Gastroesophageal sphincter (tissue), 4 donors: ENCODE measurements at regions not wholly inside any gene's neighbourhood (a gene's known extent, or its start where the extent isn't known, plus 50 kb on each side); places are given as distances from the start of the nearest gene placed in this dataset.

Experiments used
- ATAC-seq: fragments of 150-250 bp; one replicate; pipeline ENCODE4 v1.9.1; 2016; ENCODE audit warnings: mild to moderate bottlenecking, moderate library complexity
- H3K27ac ChIP-seq, 4 donors: fragments of 200-600 bp; sonication (generic) in 3 of 4; 1 replicate in 3 of 4; 2 replicates in 1 of 4; pipeline ENCODE4 v1.5.1; 2016 to 2019
- H3K27me3 ChIP-seq: fragments of 200-600 bp; sonication (generic); one replicate; pipeline ENCODE4 v1.5.1; 2019
- H3K36me3 ChIP-seq, 2 donors: fragments of 200-600 bp; sonication (generic); one replicate each; pipeline ENCODE4 v1.5.1; 2019; ENCODE audit warnings: control low read depth in 1 of 2
- H3K4me1 ChIP-seq, 3 donors: fragments of 200-600 bp; sonication (generic); 1 replicate in 2 of 3; 2 replicates in 1 of 3; pipeline ENCODE4 v1.5.1; 2016 to 2019; ENCODE audit warnings: control low read depth in 2 of 3
- H3K4me3 ChIP-seq, 2 donors: fragments of 200-600 bp; sonication (generic); one replicate each; pipeline ENCODE4 v1.5.1; 2019; ENCODE audit warnings: mild to moderate bottlenecking in 1 of 2, moderate library complexity in 1 of 2
- H3K9me3 ChIP-seq, 3 donors: fragments of 200-600 bp; sonication (generic); one replicate each; pipeline ENCODE4 v1.5.1; 2017 to 2019; ENCODE audit warnings: control low read depth in 2 of 3
- EP300 ChIP-seq: sonication (generic); formaldehyde crosslinking; IDR thresholded peaks from one replicate; pipeline ENCODE4 v1.6.1; 2017; ENCODE audit warnings: antibody characterized with exemption, mild to moderate bottlenecking
- POLR2A ChIP-seq, 2 donors: fragments of 450-650 bp; IDR thresholded peaks; one replicate each; pipeline ENCODE4 v1.6.1; 2017; ENCODE audit warnings: antibody characterized with exemption in 2 of 2, mild to moderate bottlenecking in 2 of 2, moderate library complexity in 1 of 2
- POLR2AphosphoS5 ChIP-seq: sonication (generic); formaldehyde crosslinking; IDR thresholded peaks from one replicate; pipeline ENCODE4 v1.6.1; 2017; ENCODE audit warnings: antibody characterized with exemption
- WGBS, 2 donors: methylation state at CpG; one replicate each; pipeline ENCODE4 v1.1.5; 2018; ENCODE audit warnings: low coverage in 1 of 2; 5-methylcytosine and 5-hydroxymethylcytosine counted together
- TF ChIP-seq, protein P1 (sequence below), 4 experiments: fragments of 200-600 bp in 2 of 4; fragments of 450-650 bp in 2 of 4; sonication (generic) in 1 of 4; IDR thresholded peaks; one replicate each; pipeline ENCODE4 v1.5.1; 2017 to 2019; ENCODE audit warnings: antibody characterized with exemption in 4 of 4, mild to moderate bottlenecking in 2 of 4, moderate library complexity in 2 of 4

GRCh38 chr3:193903512-193903817, 232.5 kb upstream of the HES1 start:
- peaks cover 0 to 3% (median 0%) of the 10 kb centered on the region in 3 donors for H3K9me3 ChIP-seq
- no peak overlapping the region for H3K27ac ChIP-seq
- H3K4me3 ChIP-seq: no peak overlapping the region
- no peaks in the 10 kb centered on the region for H3K36me3 ChIP-seq
- WGBS, 2 donors: 90 to 94% methylated on average over 6 to 8 of the region's 8 CpGs
- TF ChIP-seq EP300: no peak
- TF ChIP-seq POLR2AphosphoS5: no peak
- no peak for TF ChIP-seq POLR2A (IDR thresholded peaks at IDR 0.05)
- TF ChIP-seq, protein P1, sequence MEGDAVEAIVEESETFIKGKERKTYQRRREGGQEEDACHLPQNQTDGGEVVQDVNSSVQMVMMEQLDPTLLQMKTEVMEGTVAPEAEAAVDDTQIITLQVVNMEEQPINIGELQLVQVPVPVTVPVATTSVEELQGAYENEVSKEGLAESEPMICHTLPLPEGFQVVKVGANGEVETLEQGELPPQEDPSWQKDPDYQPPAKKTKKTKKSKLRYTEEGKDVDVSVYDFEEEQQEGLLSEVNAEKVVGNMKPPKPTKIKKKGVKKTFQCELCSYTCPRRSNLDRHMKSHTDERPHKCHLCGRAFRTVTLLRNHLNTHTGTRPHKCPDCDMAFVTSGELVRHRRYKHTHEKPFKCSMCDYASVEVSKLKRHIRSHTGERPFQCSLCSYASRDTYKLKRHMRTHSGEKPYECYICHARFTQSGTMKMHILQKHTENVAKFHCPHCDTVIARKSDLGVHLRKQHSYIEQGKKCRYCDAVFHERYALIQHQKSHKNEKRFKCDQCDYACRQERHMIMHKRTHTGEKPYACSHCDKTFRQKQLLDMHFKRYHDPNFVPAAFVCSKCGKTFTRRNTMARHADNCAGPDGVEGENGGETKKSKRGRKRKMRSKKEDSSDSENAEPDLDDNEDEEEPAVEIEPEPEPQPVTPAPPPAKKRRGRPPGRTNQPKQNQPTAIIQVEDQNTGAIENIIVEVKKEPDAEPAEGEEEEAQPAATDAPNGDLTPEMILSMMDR (IDR thresholded peaks at IDR 0.05): no peak
- no peaks in the 10 kb centered on the region for H3K27me3 ChIP-seq
- no peak for ATAC-seq
- peaks cover 0 to 15% (median 0%) of the 10 kb centered on the region in 3 donors for H3K4me1 ChIP-seq

- Histone ChIP-seq H3K36me3 (no peaks in the 10 kb centered on the region), H3K9me3 (peaks cover 0 to 6% (median 0%) of the 10 kb centered on the region in 3 donors), H3K27ac (no peak overlapping the region), H3K27me3 (no peaks in the 10 kb centered on the region), H3K4me1 (peaks cover 0 to 15% (median 0%) of the 10 kb centered on the region in 3 donors), H3K4me3 (no peak overlapping the region)
- 96 to 100% methylated on average over 3 to 4 of the region's 4 CpGs for WGBS, 2 donors
- no peak for ATAC-seq
- TF ChIP-seq POLR2A (IDR thresholded peaks at IDR 0.05) (no peak), EP300 (no peak), POLR2AphosphoS5 (no peak)
- TF ChIP-seq, protein P1 (IDR thresholded peaks at IDR 0.05): no peak
These were observed 232.0 kb upstream of the HES1 start for GRCh38 chr3:193903966-193904365.

DNA sequence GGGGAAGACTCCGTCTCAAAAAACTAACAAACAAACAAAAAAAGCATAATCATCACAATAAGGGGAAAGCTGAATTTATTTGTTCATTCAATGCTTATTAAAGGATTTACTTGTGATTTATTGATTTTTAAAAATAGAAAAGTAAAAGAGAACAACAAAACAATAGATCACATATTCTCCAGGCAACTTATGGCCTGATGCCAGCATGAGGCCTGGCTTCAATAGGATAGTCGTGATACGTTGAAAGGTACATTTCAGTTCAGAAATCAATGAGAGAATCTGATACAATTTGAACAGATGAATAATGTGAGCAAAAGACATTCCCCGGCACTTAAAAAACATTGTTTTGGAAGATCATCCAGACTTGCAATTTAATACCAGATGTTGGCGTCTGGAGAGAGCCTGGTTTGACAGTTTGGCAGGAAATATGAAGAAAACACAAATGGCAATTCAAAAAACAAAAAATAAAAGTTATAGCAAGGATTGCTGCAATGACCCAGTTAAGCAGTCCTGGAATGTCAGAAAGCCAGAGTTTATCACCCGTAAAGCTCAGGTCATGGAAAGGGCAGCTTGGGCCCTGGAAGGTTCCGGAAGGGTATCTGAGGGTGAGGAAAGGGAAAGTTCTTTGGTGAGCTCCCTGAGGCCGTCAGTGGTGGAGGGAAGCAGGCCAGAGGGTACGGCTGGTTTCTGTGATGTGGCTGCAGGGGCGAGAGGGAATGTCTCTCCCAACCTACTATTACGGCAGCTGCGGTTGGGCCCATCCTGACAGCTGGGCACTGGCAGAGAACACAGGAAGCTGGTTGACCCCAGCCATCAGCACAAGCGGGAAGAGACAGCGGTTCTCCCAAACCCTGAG, 230.2 kb upstream of the HES1 start:
- H3K4me1 ChIP-seq: peaks cover 0 to 20% (median 0%) of the 10 kb centered on the region in 3 donors
- no peaks in the 10 kb centered on the region for H3K36me3 ChIP-seq
- no peak for TF ChIP-seq POLR2AphosphoS5
- TF ChIP-seq, protein P1 (IDR thresholded peaks at IDR 0.05): no peak
- TF ChIP-seq POLR2A (IDR thresholded peaks at IDR 0.05): no peak
- no peak for TF ChIP-seq EP300
- no peak overlapping the region for H3K4me3 ChIP-seq
- no peaks in the 10 kb centered on the region for H3K27me3 ChIP-seq
- no peak for ATAC-seq
- WGBS, 2 donors: 63 to 73% methylated on average over 12 to 13 of the region's 14 CpGs
- H3K9me3 ChIP-seq: peaks cover 0 to 6% (median 0%) of the 10 kb centered on the region in 3 donors
- H3K27ac ChIP-seq: no peak overlapping the region

DNA sequence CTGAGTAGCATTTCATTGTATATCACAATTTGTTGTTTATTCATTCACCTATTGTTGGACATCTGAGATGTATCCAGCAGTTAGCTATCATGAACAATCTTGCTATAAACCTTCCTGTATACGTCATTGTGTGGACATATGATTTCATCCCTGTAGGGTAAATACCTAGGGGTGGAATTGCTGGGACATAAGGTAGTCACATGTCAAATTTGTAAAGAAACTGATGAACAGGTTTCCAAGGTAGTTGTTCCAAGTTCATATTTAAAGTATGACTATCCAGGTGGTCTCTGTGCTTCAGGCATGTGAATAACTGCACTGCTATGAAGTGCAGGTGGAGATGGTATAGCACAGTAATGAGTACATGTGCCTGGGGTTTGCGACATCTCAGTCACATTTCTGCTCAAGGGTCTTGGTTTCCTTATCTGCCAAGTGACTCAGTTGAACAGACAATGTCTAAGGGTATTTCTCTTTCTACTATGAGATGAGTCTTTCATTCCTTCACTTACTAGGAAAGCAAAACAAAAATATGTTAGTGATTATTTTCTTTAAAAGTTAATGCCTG, 229.0 kb upstream of the HES1 start:
- H3K27ac ChIP-seq: no peak overlapping the region
- H3K36me3 ChIP-seq: no peaks in the 10 kb centered on the region
- 93 to 100% methylated on average over 2 of the region's 2 CpGs for WGBS, 2 donors
- no peak for TF ChIP-seq EP300
- TF ChIP-seq POLR2AphosphoS5: no peak
- TF ChIP-seq, protein P1 (IDR thresholded peaks at IDR 0.05): no peak
- TF ChIP-seq POLR2A (IDR thresholded peaks at IDR 0.05): no peak
- H3K9me3 ChIP-seq: peaks cover 0 to 6% (median 0%) of the 10 kb centered on the region in 3 donors
- no peaks in the 10 kb centered on the region for H3K27me3 ChIP-seq
- H3K4me1 ChIP-seq: peaks cover 0 to 29% (median 0%) of the 10 kb centered on the region in 3 donors
- H3K4me3 ChIP-seq: no peak overlapping the region
- ATAC-seq: no peak
